ENCODE measurements at regions not wholly inside any gene's neighbourhood (a gene's known extent, or its start where the extent isn't known, plus 50 kb on each side); places are given as distances from the start of the nearest gene placed in this dataset.

GRCh38 chr2:66031236-66031635, 403.7 kb upstream of the MEIS1 start:
- no peak overlapping the region for H3K4me3 ChIP-seq
- no peak for DNase-seq
- no peaks in the 10 kb centered on the region for H3K36me3 ChIP-seq
- H3K27ac ChIP-seq, result no peak overlapping the region
- H3K27me3 ChIP-seq, result no peaks in the 10 kb centered on the region
- H3K9me3 ChIP-seq, result no peaks in the 10 kb centered on the region
- H3K4me1 ChIP-seq, result no peaks in the 10 kb centered on the region
- intact Hi-C loops (cut with DNase I; ENCODE audit: low total_unique reads), result no loop called here
- no peak for TF ChIP-seq CTCF (IDR thresholded peaks at IDR 0.05)
- no peak for TF ChIP-seq POLR2A (IDR thresholded peaks at IDR 0.05)

DNA sequence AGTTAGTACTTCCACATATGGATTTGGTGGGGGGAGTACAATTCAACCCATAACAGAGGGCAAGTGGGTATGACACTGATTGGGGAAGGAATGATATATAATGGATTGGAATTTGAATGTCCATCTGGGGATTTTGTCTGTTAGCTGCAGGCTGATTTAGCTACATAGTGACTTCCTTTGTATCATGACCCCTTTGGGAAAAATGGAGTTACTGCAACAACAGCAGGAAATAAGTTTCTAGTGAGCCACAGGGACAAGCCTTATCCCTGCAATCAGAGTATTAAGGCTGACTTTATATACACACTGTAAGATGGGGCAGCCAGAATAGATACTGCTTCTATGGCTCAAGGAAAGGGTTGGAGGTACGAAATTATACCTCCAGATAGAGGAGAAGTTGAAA, 404.4 kb upstream of the MEIS1 start:
- intact Hi-C loops (cut with DNase I; ENCODE audit: low total_unique reads), result no loop called here
- no peak overlapping the region for H3K4me3 ChIP-seq
- TF ChIP-seq CTCF (IDR thresholded peaks at IDR 0.05) (no peak), POLR2A (IDR thresholded peaks at IDR 0.05) (no peak)

DNA sequence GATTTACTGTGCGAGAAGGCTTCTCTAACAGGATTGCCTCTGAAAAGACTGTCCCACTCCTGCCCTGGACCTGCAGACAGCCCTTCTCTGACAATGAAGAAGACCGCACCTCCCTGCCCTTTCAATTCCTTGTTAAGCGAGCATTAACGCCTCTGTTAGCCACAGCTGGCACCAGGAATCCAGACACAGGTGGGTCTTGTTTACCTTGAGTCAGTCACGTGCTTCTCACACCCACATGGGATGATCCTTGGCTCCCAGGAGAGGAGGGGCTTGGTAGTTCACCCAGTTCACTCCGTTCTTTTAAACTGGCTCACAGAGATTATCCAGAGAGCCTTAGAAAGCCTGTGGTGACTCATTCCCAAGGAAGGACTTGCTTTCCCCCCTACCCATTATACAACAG, 410.5 kb upstream of the MEIS1 start:
- H3K27ac ChIP-seq, result no peak overlapping the region
- H3K9me3 ChIP-seq, result no peaks in the 10 kb centered on the region
- TF ChIP-seq CTCF (IDR thresholded peaks at IDR 0.05) (no peak), POLR2A (IDR thresholded peaks at IDR 0.05) (no peak)
- no peaks in the 10 kb centered on the region for H3K36me3 ChIP-seq
- no peak overlapping the region for H3K4me3 ChIP-seq
- no peaks in the 10 kb centered on the region for H3K27me3 ChIP-seq
- no peaks in the 10 kb centered on the region for H3K4me1 ChIP-seq
- DNase-seq, result no peak
- intact Hi-C loops (cut with DNase I; ENCODE audit: low total_unique reads), result no loop called here

More for the DNA sequence above, 404.4 kb upstream of the MEIS1 start:
- DNase-seq, result no peak
- no peaks in the 10 kb centered on the region for H3K9me3 ChIP-seq
- no peaks in the 10 kb centered on the region for H3K27me3 ChIP-seq
- no peaks in the 10 kb centered on the region for H3K36me3 ChIP-seq
- no peaks in the 10 kb centered on the region for H3K4me1 ChIP-seq
- H3K27ac ChIP-seq, result no peak overlapping the region

DNA sequence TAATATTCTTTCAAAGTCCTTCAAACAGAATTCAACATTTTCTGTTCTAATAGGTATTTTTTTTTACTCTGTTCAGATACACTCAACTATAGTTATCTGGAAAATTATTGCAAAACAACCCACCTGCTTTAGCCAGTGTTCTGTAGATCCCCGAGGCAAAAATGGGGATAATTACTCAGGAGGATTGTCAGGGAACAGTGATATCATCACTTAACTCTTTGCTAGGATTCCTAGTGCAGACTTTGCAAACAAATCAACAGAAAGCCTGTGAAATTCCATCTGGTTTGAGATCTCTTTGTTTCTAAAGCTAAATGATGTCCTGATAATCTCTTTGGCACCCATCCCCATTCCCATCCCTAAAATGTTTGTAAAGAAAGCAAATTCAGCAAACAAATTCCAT, 413.6 kb upstream of the MEIS1 start:
- Histone ChIP-seq H3K36me3 (no peaks in the 10 kb centered on the region), H3K9me3 (no peaks in the 10 kb centered on the region), H3K4me3 (no peak overlapping the region), H3K27me3 (no peaks in the 10 kb centered on the region), H3K4me1 (no peaks in the 10 kb centered on the region), H3K27ac (no peak overlapping the region)
- intact Hi-C loops (cut with DNase I; ENCODE audit: low total_unique reads), result no loop called here
- no peak for DNase-seq
- TF ChIP-seq POLR2A (IDR thresholded peaks at IDR 0.05) (no peak), CTCF (IDR thresholded peaks at IDR 0.05) (no peak)

DNA sequence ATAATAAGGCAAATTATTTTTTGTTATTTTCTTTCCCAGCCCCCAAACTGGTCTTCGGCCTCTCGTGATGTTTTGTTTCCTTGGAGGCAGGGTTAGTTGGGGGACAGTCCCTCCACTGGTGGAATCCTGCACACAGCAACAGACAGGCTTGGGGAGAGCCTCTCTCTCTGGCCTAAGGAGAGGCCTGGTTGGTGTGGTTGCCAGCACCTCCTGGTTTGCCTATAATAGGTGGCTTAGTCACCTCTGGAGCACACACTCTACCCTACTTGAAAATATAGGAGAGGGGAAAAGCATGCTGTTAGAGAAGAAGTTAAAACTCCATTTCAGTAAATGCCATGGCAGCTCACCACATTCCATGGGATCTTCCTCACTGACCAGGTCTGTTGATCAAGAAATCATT, 417.2 kb upstream of the MEIS1 start:
- no peak for TF ChIP-seq POLR2A (IDR thresholded peaks at IDR 0.05)
- no peak for TF ChIP-seq CTCF (IDR thresholded peaks at IDR 0.05)
- no peaks in the 10 kb centered on the region for H3K27me3 ChIP-seq
- no peak overlapping the region for H3K27ac ChIP-seq
- H3K4me1 ChIP-seq, result no peaks in the 10 kb centered on the region
- no peaks in the 10 kb centered on the region for H3K36me3 ChIP-seq
- no peak overlapping the region for H3K4me3 ChIP-seq
- DNase-seq, result no peak
- H3K9me3 ChIP-seq, result no peaks in the 10 kb centered on the region
- intact Hi-C loops (cut with DNase I; ENCODE audit: low total_unique reads), result no loop called here
